ENCODE measurements at regions not wholly inside any gene's neighbourhood (a gene's known extent, or its start where the extent isn't known, plus 50 kb on each side); places are given as distances from the start of the nearest gene placed in this dataset.

DNA sequence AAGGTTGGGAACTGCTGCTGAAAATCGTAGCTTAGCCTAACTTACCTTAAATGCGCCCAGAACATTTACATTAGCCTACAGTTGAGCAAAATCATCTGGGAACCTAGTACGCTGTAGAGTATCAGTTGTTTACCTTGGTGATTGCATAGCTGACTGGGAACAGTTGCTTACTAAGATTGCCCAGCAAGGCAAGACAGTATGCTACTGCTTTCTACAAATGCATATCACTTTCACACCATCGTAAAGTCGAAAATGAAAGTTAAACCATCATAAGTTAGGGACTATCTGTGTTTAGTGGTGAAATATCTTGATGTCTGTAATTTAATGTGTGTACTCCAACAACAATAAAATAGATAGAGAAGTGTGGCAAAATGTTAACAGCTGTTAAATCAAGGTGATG lies 1670.6 kb upstream of the PCDH20 start:
- DNase-seq: no peak

DNA sequence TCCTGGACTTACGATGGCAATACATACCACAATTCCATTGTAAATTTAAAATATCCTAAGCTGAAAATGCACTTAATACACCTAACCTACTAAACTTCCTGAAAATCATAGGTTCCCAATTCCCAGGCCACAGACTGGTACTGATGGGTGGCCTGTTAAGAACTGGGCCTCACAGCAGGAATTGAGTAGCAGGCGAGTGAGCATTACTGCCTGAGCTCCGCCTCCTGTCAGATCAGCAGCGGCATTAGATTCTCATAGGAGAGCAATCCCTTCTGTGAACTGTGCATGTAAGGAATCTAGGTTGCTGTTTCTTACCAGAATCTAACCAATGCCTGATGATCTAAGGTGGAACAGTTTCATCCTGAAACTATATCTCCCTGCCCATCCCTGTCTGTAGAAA lies 1670.2 kb upstream of the PCDH20 start:
- DNase-seq: no peak

DNA sequence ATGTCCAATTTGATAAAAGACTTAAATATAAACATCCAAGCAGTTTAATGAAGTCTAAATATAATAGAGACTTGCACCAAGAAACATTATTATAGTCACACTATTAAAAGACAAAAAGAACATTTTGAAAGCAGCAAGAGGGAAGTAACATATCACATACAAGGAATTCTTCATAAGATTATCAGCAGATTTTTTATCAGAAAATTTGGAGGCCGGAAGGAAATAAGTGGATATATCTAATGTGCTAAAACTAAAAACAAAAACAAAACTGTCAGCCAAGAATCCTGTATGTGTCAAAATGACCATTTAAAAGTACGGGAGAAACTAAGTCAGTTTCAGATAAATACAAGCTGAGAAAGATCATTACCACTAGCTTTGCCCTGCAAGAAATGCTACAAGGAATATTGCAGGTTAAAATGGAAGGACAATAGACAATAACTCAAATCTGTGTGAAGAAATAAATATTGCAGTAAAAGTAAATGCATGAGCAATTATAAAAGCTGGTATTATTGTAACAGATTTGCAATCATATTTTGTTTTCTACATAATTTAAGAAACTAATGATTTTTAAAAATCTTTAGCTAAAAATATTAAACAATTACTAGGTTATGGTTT lies 1665.9 kb upstream of the PCDH20 start:
- no peak for DNase-seq

DNA sequence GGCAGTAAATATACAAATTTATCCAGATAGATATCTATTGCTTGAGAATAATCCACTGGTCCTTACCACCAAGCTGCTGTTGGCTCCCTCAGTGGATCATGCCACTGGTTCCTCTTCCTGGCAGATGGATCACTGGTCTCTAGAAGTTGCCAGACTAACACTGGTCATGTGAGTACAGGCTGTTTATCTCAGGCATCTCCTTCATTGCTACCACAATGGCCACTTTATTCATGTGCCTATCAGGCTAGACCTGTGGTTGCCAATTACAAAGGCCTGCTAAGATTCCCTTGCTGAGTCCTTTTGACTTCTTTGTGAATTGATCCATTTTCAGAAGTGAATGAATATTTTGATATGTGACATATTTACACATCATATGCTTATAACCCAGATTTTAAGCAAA lies 1659.5 kb upstream of the PCDH20 start:
- DNase-seq: no peak

DNA sequence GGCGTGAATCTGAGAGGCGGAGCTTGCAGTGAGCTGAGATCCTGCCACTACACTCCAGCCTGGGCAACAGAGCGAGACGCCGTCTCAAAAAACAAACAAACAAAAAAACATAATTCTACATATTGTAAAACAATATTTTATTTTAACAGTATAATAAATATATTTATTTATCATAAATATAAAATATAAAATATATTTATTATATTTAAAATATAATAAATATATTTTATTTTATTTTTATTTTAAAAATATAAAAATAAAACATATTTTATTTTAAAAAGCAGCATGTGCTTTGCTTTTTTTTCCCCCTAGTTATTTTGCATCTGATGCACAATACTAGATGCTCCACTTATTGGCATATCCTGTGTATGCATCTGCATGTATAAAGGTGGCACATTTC lies 1634.6 kb upstream of the PCDH20 start:
- no peak for DNase-seq

DNA sequence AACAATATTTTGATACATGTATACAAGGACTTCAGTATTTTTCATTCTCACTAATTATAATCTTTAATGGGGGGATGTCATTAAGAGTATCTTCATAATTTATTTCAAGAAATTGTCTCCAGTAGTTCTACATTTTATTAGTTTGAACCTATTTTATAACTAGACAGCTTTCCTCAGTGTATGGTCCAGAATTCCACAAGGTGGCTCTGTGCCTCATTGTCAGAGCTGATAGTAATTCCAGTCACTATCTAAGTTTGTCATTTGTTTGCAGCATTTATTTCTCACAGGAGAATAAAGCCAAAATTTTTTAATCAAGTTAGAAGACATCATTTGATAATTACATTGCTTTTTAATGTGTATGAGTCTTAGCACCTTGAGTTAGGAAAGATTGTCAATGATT lies 1633.0 kb upstream of the PCDH20 start:
- DNase-seq: no peak

DNA sequence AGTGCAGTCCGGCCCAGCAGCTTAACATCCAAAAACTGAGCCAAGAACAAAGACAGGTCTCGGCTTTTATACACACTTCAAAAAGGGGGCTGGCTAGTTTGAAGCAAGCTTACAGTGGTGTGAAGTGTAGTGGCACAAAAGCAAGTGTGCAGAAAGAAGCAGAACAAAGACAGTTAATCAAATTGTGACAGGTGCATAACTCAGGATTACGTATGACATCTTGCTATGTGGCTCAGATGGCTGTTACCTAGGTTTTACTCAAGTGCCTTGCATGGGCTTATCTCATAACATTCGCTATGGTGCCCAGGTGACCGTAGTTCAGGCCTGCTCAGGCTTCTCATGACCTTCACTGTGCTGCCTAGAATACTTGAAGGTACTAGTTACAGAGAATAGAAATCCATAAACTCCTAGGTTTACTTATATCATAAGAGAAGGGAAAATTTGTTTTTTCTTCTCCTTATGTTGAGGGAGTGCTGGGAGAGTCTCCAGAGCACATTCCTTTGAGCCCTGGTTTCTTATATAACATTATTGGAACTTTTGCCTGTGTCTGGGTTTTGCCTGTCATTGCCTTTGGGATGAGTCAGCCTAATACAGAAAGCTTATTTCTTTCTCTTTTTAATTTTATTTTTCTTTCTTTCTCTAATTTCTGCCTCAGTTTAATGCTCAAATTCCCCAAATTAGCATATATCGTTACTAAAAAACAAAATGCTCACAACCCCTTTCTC lies 1629.1 kb upstream of the PCDH20 start:
- no peak for DNase-seq

DNA sequence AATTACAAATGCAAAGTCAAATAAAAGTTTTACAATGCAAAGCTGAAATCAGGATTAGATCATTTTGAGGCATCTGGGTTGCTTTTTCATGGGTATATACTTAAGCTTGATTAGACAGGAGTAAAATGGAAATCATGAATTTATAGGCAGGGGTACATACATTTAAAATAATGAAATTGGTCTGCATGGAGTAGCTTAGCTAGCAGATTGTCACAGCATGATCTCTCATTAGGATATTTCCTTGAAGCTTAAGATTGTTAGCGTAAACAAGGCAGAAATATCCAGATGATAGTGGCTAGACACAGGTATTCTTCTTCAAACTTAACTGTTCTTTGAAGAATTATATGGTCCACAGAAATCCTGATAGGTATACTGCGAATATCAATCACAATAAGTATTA lies 1627.0 kb upstream of the PCDH20 start:
- DNase-seq: no peak

DNA sequence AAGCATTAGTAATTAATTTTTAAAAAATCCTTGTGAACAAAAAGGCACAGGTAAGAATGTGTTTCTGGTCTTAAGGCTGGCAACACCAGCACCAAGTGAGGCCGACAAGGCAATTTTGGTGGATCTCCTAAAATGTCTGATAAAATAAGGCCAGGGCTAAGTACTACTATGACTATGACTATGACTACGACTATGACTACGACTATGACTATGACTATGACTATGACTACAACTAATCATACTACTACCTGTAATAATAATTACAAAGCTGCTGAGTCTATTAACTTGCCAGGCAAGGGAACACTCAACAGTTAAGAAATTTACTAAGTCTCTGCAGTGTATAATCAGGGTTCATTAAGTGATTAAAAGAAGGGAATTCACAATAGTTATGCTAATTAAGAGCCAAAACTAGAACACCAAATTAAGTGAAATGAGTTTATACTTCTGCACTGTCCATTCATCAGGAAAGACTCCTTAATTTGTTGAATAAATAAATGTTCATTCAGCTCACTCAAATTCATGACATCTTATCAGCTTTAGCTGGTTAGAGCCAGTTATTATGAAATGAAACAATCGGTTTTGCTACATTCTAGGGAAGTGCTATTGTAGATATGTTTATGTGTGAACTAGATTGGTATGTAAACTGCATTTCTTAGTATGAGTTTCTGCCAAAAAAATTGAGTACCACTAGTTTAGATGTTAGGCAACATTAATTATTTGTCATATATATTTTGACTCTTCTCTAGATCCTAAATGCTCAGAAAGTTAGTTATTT lies 1626.2 kb upstream of the PCDH20 start:
- DNase-seq: no peak

DNA sequence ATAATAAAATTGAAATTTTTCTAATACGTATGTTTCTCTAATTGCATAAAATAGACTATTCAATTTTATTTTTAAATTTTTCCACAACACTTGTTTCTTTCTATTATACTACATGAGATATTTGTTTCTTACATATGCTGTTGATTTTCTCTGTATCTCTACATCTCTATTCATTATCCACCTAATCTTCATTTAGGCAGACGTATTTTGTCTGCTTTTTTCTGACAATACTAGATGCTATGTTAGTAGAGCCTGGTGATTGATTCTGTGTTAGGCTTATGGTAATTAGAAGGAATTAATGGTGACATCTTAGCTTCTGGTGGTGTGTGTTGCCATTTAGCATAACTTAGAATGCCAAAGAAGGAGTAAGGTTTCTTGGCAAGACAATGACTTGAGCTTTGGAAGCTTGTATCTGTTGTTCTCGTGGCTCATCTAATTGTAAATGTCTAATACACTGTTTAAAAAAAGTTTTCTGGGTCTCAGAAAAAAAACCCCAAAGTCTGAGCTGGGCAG lies 1610.7 kb upstream of the PCDH20 start:
- no peak for DNase-seq

DNA sequence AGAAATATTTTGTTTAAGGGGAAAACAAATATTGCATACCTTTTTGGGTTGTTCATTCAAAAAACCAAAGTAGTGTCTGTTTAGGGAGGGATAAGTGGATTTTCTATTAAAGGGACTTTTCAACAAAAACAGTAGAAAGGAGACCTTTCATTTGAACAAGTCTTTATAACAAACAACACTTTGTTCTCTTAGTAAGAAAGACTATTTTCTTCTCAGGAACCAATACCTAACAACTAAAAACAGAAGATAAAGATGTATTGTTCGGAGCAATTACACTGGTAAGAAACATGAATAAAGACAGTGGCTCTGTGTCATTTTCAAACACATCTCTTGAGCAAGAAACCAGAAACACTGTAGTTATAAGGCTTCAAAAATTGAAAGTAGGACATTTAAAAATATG lies 1610.1 kb upstream of the PCDH20 start:
- no peak for DNase-seq

DNA sequence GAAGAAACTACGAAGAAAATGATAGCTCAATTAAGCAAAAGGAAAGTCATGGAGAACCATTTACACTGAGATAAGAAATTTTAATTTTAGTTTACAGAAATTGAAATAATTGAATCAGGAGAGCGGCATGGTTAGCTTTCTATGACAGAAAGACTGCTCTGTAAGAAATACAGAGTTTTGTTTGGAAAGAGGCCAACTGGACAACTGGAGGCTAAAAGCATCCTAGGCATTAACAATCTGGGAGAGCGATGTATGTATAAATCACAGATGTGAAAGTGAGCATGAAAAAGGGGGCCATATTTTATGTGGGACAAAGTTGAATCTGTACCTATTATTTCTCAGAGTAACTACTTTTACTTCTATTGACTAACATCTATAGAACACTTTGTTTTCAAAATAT lies 1608.8 kb upstream of the PCDH20 start:
- no peak for DNase-seq

DNA sequence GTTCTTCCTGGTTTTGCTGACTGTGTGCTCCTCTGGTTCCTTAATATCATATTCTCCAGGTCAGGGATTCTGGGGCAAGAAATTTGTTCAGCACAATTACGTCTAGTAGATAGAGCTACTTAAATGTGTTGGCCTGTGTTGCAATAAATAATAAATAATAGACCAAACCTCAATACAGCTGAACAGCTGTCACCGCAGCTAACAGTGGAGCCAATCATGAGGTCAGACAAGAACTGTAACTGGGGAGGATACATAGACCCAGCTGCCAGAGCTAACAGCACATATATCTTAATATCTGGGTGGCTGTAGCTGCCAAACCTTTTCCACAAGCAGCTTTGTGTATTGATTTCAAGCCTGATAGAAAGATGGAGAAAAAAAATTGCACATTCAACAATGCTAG lies 1596.3 kb upstream of the PCDH20 start:
- DNase-seq: no peak

DNA sequence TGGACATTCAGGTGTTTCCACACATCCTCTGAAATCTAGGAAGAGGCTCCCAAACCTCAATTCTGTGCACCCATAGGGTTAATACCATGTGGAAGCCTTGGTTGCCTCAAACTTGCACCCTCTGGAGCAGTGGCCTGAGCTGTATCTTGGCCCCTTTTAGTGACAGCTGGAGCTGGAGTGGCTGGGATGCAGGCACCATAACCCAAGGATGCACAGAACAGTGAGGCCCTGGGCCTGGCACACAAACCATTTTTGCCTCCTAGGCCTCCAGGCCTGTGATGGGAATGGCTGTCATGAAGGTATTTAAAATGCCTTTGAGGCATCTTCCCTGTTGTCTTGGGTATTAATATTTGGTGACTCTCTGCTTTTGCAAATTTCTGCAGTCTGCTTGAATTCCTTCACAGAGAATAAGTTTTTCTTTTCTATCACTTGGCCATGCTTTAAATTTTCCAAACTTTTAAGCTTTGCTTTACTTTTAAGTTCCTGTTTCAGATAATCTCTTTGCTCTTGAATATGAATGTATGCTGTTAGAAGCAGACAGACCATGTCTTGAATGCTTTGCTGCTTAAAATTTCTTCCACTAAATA lies 1594.5 kb upstream of the PCDH20 start:
- no peak for DNase-seq

DNA sequence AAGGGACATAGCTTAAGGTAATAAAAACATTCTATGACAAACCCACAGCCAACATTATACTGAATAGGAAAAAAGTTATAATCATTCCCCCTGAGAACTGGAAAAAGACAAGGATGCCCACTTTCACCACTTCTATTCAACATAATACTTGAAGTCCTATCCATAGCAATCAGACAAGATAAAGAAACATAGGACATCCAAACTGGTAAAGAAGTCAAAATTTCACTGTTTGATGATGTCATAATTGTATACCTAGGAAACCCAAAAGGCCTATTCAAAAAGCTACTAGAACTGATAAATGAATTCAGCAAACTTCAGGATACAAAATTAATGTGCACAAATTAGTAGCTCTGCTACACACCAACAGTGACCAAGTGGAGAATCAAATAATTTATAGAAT lies 1590.0 kb upstream of the PCDH20 start:
- DNase-seq: no peak

DNA sequence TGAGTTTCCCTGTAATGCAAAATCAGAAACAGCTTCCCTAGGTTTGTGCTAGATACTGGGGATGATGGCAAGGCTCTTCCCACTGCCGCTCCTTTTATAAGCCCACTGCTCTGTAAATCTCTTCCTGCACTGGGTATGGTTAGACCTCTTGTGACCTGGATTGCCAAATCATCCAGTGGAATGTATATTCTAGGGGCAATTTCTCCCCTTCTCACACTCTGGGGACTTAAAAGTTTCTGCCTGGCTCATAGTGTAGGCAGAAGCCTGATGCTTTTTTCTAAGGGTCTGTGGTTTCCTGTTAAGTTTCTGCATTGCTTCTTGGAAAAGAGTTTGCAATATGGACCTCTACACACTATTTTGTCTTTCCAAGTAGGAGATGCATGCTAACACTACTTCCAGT lies 1582.0 kb upstream of the PCDH20 start:
- DNase-seq: peak; percentile 81

DNA sequence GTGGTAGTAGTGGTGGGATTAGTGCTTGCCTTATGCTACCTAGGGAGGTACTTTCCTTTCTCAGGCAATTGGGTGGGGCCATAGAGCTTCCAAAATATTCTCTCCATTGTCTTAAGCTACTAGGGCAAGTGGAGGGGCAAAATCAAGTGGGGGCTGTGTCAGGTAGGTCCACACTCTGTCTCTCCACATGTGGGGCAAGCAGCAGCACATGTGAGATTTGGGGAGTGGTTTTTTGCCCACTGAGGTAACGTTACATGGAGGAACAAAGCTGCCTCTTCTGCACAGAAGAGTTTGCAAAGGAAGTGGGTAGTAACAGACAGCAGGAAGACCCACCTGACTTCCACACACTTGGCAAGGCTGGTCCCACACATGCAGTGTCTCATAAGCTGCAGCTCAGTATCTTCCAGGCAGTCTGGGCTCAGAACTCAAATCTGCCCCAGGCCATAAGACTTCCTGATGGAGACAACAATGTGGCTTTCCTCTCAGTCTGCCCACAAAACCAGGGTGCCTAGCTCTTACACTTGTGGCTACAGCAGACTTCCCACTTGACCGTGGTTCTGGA lies 1581.5 kb upstream of the PCDH20 start:
- DNase-seq: peak; percentile 63

DNA sequence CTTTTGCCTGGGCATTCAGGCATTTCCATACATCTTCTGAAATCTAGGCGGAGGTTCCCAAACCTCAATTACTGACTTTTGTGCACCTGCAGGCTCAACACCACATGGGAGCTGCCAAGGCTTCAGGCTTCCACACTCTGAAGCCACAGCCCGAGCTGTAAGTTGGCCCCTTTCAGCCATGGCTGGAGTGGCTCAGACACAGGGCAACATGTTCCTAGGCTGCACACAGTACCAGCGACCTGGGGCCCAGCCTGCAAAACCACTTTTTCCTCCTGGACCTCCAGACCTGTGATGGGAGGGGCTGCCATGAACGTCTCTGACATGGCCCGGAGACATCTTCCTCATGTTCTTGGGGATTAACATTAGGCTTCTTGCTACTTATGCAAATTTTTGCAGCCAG lies 1558.2 kb upstream of the PCDH20 start:
- no peak for DNase-seq

DNA sequence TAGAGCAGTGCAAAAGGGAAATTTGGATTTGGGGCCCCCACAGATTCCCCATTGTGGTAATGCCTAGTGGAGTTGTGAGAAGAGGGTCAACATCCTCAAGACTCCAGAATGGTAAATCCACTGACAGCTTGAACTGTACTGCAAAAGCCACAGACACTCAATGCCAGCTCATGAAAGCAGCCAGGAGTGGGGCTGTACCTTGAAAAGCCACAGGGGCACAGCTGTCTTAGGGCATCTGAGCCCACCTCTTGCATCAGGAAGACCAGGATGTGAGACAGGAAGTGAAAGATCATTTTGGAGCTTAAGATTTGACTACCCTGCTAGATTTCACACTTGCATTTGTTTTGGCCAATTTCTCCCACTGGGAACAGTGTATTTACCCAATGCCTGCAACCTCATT lies 1548.9 kb upstream of the PCDH20 start:
- DNase-seq: no peak

DNA sequence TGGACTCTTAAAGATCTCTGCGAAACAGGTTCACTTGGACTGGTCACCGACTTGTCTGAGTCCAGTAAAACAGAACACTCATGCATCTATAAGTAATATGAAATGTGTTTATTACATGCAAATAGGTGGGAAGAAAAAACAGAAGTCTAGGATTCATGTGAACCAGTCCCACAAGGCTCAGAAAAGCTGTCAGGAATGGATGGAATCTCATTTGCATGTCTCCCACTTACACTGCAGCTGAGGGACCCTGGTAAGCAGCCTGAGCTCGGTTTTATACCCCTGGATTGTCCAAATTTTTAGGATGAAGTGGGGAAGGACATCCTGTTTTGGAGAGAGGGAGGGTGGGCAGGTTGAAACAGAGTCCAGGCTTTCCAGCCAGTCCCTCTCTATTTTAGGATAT lies 1545.1 kb upstream of the PCDH20 start:
- DNase-seq: no peak

DNA sequence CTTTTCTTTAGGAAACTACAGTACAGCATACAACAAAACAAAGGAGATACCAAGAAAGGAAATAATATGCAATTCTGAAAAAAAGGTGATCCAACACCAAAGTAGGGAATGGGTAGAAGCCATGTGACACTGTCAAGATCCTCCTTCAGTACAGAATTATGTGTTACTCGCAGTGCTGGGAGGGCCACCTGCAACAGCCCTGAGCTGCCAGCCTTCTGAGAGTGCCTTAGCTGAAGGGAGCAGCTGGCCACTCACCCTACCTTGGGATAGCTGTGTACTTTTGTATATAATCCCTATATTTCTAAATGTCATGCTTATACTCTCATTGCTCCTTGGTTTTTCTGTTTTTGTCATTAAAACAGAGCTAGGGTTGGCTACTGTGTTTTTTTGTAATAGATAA lies 1518.2 kb upstream of the PCDH20 start:
- DNase-seq: no peak

DNA sequence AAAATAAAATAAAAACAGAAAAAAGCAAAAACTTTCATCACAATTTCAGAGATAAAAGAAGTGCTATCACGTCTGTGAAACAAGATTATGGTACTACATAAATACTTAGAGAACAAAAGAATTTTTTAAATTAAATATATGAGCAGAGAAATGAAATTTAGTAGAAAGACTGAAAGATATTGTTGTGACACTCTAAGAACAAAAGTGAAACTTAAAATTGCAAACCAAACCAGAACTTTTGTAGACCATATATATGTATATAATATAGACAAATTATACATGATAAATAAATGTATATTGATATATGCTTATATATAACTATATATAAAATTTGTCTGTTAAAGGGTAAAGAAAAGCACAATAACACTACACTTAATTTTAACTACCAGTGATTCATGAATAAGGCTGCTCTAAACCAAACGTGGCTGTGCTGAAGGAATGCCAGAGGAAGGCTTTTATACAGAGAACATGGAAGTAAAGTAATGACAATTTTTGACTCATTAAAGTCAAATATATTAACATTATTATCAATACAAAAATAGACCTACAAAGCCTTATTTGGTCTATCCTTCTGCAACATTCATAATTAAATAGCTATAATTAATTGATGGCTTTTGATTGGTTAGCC lies 1516.7 kb upstream of the PCDH20 start:
- DNase-seq: no peak

DNA sequence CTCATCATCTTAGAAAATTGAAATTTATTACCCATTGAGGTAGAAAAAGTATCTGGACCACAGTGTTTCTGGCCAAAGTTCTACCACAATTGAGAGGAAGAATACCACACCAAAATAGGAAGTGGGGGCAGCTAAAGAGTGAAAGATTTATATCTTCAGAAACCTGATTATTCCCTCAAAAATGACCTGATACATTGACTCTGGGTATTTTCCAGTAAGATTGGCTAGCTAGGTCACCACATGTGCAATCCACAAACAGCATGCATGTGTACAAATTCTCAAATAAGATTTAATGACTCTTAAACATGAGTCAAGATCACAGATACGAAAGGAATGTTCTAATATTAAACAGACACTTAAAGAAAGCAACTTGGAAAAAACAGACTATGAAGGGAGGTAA lies 1516.2 kb upstream of the PCDH20 start:
- no peak for DNase-seq
